NCI-H2029 treated with DMSO at 0.1 percent for 48 hours (cell line): ENCODE measurements at regions not wholly inside any gene's neighbourhood (a gene's known extent, or its start where the extent isn't known, plus 50 kb on each side); places are given as distances from the start of the nearest gene placed in this dataset.
"Not testable (repeated sequence)": the region's sequence is repeated elsewhere in the genome, so short reads cannot be mapped to it uniquely, and the experiment has no call there.

Source experiments
- DNase-seq: peaks from one replicate; lab custom pipeline; 2025; lab: John Stamatoyannopoulos, UW

DNA sequence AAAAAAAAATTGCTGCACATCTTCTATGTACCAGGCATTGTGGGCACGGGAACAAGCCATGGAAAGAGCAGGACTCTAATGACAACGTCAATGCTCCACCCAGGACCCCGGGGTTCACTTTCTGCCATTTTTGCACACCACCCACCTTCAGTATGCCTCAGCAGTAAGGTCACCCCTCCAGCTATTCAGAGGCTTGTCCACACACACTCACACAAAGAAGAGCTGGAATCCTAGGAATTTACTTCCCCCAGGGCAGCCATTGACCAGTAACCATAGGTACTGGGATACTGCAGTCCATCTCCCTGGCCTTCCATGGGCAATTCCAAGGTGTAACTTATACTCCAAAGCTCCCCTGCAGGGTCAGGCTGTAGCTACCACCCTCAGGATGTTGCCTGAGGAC, 170.8 kb downstream of the SUCLG1 start:
- DNase-seq: no peak

- DNase-seq: no peak
Observed at GRCh38 chr2:84286878-84287277, 172.2 kb downstream of the SUCLG1 start.

DNA sequence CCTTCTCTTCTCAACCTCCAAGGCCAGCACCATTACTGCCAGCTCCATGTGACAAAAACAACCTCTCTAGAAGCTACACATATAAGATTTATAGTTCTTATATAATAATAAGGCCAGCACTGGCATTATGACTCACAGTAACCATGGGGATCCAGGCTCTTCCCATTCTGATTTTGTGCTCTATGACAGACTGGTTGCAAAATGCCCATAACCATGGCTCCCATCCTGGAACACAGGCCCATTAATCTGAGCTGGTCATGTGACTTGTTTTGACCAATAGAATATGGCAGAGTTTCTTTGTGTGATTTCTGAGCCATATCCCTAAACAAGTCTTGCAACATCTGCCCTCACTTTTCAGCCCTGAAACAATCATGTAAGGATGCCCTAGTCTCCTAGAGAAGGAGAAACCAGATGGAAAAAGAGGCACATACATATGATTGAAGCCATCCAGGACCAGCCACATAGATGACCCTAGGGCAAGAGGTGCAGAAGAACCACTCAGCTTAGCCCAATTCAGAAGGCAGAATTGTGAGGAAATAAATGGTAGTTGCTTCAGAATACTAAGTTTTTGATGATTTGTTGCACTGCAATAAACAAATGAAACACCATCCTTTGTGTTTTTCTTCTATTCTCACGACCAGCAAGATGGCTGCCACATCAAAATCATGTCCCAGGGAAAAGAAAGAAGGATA, 173.9 kb downstream of the SUCLG1 start:
- no peak for DNase-seq

DNA sequence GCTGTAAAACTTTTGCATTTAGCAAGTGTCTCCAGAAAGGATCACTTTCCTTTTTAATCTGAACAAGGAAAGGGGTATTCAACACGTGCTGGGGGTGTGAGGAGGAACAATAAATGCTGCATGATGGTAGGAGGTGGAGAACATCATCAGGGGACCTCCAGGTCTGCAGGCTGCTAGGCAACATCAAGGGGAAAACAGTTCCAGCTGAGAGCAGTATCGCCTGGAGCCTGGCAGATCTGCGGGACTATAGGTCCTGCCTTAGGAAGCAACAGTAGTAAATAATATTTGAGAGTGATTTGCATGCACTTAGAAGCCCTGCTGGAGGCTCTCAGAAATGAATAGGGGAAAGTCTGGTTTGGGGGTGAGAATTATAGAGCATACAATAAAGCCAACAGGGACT, 175.6 kb downstream of the SUCLG1 start:
- DNase-seq: no peak

DNA sequence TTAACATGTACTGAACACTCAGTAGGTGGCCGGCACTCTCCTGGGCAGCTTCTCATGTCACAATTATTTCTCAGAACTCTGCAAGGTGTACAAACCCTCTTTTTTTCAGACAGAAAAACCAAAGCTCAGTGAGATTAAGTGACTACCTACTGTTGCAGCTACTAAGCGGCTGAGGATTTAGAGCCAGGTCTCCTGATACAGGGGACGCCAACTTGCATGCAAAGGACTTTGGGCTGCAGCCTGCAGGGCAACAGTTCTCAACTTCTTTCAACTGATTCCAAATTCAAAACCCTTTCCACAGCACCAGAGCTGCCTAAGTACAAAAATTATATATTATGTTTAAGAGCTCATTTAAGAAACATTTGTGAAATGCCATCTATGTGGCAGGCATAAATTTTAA, 177.6 kb downstream of the SUCLG1 start:
- DNase-seq: no peak

GRCh38 chr2:84280873-84281272, 178.2 kb downstream of the SUCLG1 start:
- no peak for DNase-seq

- no peak for DNase-seq
Observed at GRCh38 chr2:84278386-84278785, 180.7 kb downstream of the SUCLG1 start.

GRCh38 chr2:84276590-84277255, 182.4 kb downstream of the SUCLG1 start:
- no peak for DNase-seq

DNA sequence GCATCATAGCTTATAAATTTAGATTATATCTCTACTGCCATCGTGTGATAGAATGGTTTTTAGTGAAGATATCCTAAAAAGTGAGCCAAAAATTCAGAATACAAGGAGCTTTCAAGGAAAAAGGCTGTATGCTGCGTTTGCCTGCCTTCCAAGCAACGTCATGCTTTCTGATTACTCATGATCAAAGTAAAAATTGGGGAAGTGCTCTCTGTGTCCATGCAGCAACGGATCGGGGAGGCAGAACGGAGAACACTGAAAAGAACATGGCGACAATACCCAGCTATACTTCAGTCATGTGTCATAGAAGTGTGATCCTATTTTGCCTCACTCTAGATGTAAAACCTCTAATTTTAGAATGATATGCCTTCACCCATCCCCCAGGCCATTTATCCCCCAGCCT, 185.7 kb downstream of the SUCLG1 start:
- no peak for DNase-seq

GRCh38 chr2:84271977-84272376, 187.1 kb downstream of the SUCLG1 start:
- DNase-seq: no peak

DNA sequence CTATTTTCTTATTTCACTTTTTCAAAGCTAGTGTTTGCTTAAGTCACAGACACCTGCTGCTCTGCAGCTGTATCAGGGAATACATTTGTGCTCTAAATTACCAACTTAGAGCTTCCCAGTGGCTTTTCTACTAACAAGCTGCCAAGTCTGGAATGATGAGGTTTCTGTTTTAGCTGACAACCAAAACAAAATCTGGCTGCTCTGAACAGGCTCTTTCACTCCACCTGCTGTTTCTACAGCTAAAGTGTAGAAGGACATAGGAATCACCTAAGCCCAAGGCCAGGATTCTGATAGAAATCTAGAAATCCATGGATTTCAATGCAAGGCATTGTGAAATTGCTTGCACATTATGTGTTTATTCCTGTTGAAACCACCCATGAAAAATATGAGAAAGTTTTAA, 201.2 kb downstream of the SUCLG1 start:
- DNase-seq: no peak

DNA sequence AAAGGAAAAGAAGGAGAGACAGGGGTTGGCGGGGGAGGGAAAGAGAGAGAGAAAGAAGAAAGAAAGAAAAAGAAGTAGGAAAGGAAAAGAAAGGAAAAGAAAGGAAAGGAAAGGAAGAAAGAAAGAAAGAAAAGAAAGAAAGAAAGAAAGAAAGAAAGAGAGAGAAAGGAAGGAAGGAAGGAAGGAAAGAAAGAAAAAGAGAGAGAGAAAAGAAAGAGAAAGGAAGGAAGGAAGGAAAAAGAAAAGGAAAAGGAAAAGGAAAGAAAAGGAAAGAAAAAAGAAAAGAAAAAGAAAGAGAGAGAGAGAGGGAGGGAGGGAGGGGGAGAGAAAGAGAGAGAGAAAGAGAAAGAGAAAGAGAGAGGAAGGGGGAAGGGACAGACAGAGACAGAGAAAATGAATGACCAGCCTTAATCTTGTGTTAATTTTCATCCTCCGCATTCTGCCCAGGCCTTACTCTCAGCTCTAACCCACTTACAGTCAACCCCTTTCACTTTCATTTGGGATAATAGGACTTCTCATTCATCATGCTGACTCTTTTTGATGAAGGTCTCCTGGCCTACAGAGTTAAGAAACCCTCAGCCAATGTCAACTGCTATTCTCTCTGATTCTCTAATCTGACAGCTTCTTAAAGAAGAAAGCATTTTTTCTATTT, 207.3 kb downstream of the SUCLG1 start:
- DNase-seq: no peak

DNA sequence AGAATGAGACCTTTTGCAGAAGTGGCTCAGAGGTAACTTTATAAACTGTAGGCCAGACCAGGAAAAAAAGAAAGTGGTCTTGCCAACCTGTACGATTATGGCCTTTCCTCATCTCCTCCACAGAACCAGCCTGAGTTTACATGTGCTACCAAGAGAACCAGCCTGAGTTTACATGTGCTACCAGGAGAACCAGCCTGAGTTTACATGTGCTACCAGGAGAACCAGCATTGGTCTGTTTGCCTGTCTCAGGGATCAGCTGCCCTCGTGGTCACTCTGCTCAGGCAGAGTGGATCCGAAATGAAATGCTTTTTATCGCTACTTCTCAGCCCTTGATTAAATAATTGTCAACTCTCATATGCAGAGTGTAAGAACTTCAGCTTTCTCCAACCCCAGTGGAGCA, 209.9 kb downstream of the SUCLG1 start:
- no peak for DNase-seq

GRCh38 chr2:84247532-84247931, 211.5 kb downstream of the SUCLG1 start:
- no peak for DNase-seq

DNA sequence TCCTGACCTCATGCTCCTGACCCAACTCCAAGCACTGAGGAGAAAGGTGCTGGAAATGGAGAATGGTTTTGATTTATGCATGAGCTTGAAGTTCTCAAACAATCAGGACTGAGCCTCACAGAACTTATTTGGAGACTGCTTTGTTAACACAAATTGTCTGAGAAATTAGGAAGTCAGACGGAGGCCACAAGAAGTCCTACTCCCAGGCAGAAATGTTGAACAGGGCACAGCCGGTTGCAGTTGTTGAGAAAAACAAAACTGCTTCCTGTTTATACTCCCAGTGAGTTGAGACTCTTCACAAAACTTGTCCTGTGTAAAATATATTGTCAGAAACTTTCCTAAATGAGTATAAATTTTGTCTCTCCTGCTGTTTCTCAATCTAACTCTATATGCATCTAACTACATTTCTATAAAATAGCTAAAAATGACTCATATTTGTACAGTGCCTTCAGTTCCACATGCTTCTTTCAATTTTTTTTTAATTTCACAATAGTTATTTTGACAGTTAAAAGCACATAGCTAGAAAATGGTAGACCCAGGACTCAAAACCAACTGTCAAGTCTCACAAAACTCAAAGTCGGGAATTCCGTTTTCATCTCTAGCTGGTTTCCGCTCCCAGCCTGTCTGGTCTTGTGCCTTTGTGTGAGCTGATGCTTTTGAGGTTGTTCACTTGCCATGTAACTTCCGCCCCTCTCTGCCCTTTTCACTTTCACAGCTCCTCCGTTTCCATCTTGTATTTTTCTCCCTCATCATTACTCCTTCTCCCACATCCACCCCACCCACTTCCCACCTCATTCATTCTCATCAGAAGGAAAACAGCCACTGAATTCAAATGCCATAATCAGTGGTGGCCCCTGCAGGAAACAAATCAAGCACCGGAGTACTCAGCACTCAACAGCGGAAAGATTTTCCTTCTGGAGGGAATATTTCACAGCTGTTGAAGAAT, 215.0 kb downstream of the SUCLG1 start:
- no peak for DNase-seq

DNA sequence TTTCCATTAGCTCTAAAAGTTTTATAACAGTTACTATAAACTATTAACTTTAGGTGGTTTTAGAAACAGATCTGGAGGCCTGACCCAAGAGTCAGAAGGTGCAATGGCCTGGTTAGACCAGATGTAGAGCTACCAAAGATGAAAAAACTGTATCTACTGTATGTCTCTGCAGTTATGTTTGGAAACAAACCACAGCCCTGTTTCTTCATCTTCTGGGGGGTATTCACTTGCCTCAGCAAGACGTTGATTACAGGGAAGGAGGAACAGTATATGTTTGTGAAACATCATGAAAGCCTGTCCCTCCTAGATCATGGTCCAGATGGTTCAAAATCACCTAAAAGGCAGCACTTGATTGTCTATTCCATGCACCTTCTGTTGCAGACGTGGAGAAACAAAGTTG, 220.2 kb downstream of the SUCLG1 start:
- no peak for DNase-seq

DNA sequence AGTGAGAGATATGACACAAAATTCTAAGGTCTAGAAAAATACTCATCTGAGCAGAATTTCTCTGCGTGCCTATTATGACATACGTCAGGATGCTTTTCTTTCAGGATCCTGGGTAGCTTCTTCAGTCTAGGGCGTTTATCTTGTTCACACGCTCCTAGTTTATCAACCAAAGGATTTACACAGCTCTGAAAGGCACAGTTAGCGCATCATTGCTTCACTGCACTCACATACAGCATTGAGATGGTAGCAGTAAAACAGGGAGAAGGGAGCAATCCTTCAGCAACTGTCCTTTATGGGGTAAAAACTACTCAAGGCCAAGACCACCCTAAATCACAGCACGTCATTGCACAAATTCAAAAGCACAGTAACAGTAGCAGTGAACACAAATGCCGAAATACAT, 222.8 kb downstream of the SUCLG1 start:
- DNase-seq: no peak

- no peak for DNase-seq
Observed at GRCh38 chr2:84234103-84234502, 225.0 kb downstream of the SUCLG1 start.

- DNase-seq: no peak
Observed at GRCh38 chr2:84231478-84231877, 227.6 kb downstream of the SUCLG1 start.

GRCh38 chr2:84224121-84224520, 235.0 kb downstream of the SUCLG1 start:
- no peak for DNase-seq

GRCh38 chr2:84223191-84223590, 235.9 kb downstream of the SUCLG1 start:
- no peak for DNase-seq

- not testable (repeated sequence) for DNase-seq
Observed at GRCh38 chr2:84221102-84221501, 238.0 kb downstream of the SUCLG1 start.
